GM12873 (cell line): ENCODE measurements at regions not wholly inside any gene's neighbourhood (a gene's known extent, or its start where the extent isn't known, plus 50 kb on each side); places are given as distances from the start of the nearest gene placed in this dataset.

Experiments
- TF ChIP-seq, protein P1 (sequence below): IDR thresholded peaks from 2 replicates; pipeline ENCODE4 v1.5.1; 2012; ENCODE audit warnings: low read depth, mild to moderate bottlenecking, moderate library complexity, low read length, control low read depth; ENCODE audit not compliant: insufficient read depth; ENCODE audit errors: missing control alignments

DNA sequence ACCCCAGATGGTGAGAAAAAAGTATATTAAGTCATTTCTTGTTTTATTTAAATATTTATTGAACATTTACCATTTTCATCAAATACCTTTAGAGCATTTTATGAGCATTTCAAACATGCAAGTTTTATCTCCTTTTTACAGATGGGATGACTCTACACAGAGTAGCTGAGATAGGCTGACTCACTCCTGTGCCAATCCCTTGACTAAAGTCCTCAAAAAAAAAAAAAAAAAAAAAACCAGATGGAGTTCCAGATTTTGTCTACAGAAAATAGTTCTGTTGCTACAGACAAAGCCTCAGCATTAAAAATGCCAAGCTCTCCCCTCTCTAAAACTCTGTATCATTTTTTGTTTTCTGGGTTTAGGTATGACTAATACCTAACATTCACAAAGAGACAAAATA, 303.0 kb upstream of the PLD5 start:
- TF ChIP-seq, protein P1, sequence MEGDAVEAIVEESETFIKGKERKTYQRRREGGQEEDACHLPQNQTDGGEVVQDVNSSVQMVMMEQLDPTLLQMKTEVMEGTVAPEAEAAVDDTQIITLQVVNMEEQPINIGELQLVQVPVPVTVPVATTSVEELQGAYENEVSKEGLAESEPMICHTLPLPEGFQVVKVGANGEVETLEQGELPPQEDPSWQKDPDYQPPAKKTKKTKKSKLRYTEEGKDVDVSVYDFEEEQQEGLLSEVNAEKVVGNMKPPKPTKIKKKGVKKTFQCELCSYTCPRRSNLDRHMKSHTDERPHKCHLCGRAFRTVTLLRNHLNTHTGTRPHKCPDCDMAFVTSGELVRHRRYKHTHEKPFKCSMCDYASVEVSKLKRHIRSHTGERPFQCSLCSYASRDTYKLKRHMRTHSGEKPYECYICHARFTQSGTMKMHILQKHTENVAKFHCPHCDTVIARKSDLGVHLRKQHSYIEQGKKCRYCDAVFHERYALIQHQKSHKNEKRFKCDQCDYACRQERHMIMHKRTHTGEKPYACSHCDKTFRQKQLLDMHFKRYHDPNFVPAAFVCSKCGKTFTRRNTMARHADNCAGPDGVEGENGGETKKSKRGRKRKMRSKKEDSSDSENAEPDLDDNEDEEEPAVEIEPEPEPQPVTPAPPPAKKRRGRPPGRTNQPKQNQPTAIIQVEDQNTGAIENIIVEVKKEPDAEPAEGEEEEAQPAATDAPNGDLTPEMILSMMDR: no peak

DNA sequence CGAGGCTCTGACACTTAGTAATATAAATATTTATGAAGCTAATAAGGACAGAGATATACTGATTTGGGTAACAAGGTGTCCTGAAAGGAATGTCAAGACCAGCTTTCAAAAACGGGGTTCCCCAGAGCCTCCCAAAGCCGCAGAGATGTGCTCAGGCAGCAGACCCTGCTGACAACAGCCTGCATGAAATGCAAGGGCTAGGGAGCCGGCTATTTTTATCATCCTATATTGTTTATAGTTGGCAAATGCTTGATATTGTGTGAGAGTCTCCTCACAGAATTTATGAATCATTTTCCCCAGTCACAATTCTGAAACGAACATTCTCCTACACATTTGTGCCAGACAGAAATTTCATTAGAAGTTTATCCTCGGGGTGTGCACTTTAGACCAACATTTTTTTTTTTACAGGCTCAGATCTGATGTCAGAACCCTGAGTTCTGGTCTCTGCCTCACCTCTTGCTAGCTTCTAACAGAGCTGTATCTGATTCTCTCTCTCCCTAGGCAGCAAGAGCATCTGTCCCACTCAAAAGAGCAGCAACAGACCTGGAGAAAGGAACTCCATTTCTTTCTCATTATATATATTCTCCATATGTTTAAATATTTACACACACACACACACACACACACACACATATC, 302.3 kb upstream of the PLD5 start:
- TF ChIP-seq, protein P1: no peak

DNA sequence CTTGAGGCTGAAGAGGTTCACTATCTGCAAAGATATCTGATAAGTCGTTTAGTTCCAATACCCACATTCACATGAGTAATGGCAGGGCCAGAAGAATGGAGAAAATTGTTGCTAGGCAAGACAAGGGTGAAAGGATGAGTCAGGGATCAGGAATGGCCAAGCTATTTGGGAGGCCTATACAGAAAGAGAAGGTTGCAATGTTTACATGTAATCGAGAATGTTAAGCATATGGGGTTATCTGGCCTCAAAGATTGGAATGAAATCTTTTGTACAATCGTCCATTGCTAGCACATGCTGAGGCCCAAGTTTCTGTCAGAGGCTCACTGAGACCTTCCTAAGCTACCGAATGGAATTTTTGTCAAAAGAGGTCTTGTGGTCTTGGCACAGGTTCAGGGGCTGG, 299.9 kb upstream of the PLD5 start:
- TF ChIP-seq, protein P1: no peak

DNA sequence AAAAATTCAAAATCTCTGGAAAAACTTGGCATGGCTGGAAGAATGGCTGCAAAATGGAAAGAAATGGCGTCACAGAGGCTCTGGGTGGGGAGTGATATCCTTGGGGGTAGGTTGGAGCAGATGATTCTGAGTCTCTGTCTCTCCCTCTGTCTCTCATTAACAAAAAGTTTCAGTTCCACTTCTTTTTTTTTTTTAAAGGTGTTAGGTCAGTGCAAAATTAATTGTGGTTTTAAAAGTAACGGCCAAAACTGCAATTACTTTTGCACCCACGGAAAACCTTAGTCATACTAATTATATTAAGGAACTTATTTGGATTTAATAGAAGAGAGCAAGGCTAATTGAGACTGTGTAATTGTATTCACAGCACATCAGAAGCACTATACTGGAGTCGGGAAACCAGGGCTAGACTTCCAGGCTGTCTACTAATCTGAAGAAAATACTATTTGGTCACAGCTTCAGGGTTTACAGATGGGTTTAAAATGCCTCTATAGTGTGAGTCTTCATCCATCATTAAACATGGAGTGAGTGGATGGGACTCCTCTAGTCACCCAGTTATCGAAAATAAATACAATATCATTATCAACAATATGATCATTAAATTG, 289.1 kb upstream of the PLD5 start:
- TF ChIP-seq, protein P1: no peak

DNA sequence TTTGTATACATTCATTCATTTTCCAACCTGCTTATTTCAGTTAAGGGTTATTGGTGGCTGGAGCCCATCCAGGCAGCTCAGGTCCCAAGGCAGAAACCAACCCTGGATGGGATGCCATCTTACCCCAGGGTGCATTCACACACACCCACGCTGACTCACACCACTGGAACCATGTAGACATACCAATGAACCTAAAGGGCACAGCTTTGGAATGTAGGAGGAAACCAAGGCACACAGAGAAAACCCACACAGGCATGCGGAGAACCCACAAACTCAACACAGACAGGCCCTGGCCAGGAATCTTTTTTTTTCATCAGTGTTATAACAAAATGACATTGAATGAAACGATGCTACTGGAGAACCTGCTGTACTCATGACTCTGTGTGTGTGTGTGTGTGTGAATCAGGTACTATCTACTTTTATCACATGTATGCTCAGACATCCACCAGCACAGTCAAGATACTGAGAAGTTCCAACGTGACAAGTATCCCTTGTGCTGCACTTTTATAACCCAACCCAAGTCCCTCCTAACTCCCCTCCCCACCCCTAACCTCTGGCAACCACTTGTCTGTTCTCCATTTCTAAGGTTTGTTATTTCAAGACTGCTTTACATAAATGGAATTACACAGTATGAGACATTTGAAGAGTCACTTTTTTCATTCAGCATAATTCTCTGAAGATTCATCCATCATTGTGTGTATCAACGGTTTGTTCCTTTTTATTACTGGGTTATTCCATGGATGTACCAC, 286.8 kb upstream of the PLD5 start:
- TF ChIP-seq, protein P1: no peak

DNA sequence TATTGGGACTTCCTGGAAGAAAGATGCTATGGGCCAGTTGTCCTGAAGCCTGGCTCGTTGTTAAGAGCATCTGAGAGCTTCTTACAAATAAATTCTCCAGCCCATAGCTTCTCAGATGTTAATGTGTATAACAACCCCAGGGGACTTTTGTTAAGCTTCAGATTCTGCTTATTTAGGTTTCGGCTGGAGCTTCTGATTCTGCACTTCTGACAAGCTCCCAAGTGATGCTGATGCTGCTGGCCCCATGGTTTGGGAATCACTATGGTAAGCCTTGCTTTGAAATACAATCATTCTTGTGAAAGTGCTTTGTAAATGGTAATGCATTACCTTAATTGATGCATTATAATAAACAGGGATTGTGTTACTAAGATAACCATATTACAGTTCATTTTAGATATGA, 281.8 kb upstream of the PLD5 start:
- TF ChIP-seq, protein P1: no peak

DNA sequence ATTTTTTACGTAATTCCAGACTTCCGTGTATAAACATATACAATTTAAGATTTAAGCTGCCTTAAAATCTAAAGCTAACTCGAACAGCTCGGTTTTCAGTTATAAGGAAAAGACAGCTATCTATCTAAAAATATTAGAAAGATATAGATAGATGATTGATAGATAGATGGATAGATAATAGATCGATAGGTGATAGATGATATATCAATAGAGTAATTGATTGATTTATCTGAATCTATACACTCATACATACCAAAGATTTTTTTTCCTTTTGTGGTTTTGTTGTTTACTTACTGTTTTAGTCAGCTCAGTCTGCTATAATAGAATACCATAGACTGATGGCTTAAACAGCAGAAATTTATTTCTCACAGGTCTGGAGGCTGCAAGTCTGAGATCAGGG, 278.5 kb upstream of the PLD5 start:
- TF ChIP-seq, protein P1: no peak
